A549 (cell line): ENCODE measurements at regions not wholly inside any gene's neighbourhood (a gene's known extent, or its start where the extent isn't known, plus 50 kb on each side); places are given as distances from the start of the nearest gene placed in this dataset.

ENCODE experiments used
- ATAC-seq, 2 experiments: fragments of 200-7000 bp in 1 of 2; fragments of >200 bp in 1 of 2; cut with Nextera tagmentation in 1 of 2; cut with Tn5 transposase in 1 of 2; 3 replicates each; pipeline versions ENCODE4 v1.8.0 to v1.9.1; 2018 to 2020; ENCODE audit warnings: mild to moderate bottlenecking in 1 of 2, moderate library complexity in 1 of 2
- CTCF ChIA-PET: fragments of 300-600 bp; sonication (Branson Sonifier 250); formaldehyde crosslinking; extraction: SDS; loops from one replicate; lab custom pipeline; 2021; ENCODE audit warnings: antibody characterized with exemption, inconsistent platforms; lab: Yijun Ruan, JAX
- POLR2A ChIA-PET: fragments of 350-600 bp; formaldehyde crosslinking; extraction: SDS; loops from one replicate; lab custom pipeline; 2021; ENCODE audit warnings: antibody characterized with exemption, inconsistent platforms; lab: Yijun Ruan, JAX
- DNase-seq, 2 experiments: peaks; one replicate each; pipeline versions ENCODE4 v3.0.0 to v3.0.0-alpha.2; 2011 to 2016; ENCODE audit warnings: low read depth in 1 of 2, low spot score in 1 of 2
- FAIRE-seq: peaks from 2 replicates; lab custom pipeline; 2011; peaks lifted over from hg19 to GRCh38; lab: Jason Lieb, UNC
- H3K27ac ChIP-seq, 2 experiments: fragments of >200 bp; sonication (Bioruptor Twin); formaldehyde crosslinking; 3 replicates each; pipeline ENCODE4 v1.5.1; 2016 to 2017
- H3K4me1 ChIP-seq: fragments of >200 bp; sonication (Bioruptor Twin); formaldehyde crosslinking; 3 replicates; pipeline ENCODE4 v1.6.1; 2016
- H3K4me2 ChIP-seq: fragments of >200 bp; sonication (Bioruptor Twin); formaldehyde crosslinking; 3 replicates; pipeline ENCODE4 v1.6.1; 2016
- H3K4me3 ChIP-seq: fragments of >200 bp; sonication (Bioruptor Twin); formaldehyde crosslinking; 3 replicates; pipeline ENCODE4 v1.5.1; 2016
- H3K9me3 ChIP-seq: fragments of >200 bp; sonication (Bioruptor Twin); formaldehyde crosslinking; 3 replicates; pipeline ENCODE4 v1.6.1; 2016
- BHLHE40 ChIP-seq: IDR thresholded peaks from 2 replicates; pipeline ENCODE4 v1.6.1; 2012; ENCODE audit warnings: low read depth, low read length, inconsistent platforms
- CBX8 ChIP-seq: fragments of 200-600 bp; sonication (generic); IDR thresholded peaks from 2 replicates; pipeline ENCODE4 v1.6.1; 2016
- CEBPB ChIP-seq, 2 experiments: fragments of >200 bp in 1 of 2; sonication (Bioruptor Twin) in 1 of 2; formaldehyde crosslinking in 1 of 2; IDR thresholded peaks; 2 replicates each; pipeline ENCODE4 v1.6.1; 2012 to 2016
- CHD4 ChIP-seq: fragments of 200-600 bp; sonication (generic); IDR thresholded peaks from 2 replicates; pipeline ENCODE4 v1.6.1; 2016; ENCODE audit warnings: antibody characterized with exemption, mild to moderate bottlenecking, borderline replicate concordance
- ESRRA ChIP-seq: fragments of 150-350 bp; IDR thresholded peaks from 2 replicates; pipeline ENCODE4 v1.6.1; 2014; ENCODE audit warnings: mild to moderate bottlenecking, low read length, borderline replicate concordance
- FOSL2 ChIP-seq, 2 experiments: fragments of 450-650 bp in 1 of 2; fragments of >200 bp in 1 of 2; sonication (Bioruptor Twin) in 1 of 2; formaldehyde crosslinking; IDR thresholded peaks; 2 replicates each; pipeline versions ENCODE4 v1.5.0 to v1.6.1; 2016 to 2020; ENCODE audit warnings: mild to moderate bottlenecking in 1 of 2, moderate library complexity in 1 of 2
- HDAC2 ChIP-seq: fragments of 200-600 bp; sonication (generic); IDR thresholded peaks from 2 replicates; pipeline ENCODE4 v1.6.1; 2016
- HEYL ChIP-seq: fragments of 250-450 bp; sonication (Bioruptor Pico); IDR thresholded peaks from 2 replicates; pipeline ENCODE4 v1.8.0; 2021; ENCODE audit warnings: mild to moderate bottlenecking, moderate library complexity
- JUNB ChIP-seq: fragments of >200 bp; sonication (Bioruptor Twin); formaldehyde crosslinking; IDR thresholded peaks from 2 replicates; pipeline ENCODE4 v1.6.1; 2016
- MYC ChIP-seq: IDR thresholded peaks from 2 replicates; pipeline ENCODE4 v1.6.1; 2012; ENCODE audit warnings: mild to moderate bottlenecking, inconsistent platforms, low read length, improper control_type of control experiment, borderline replicate concordance
- NFE2L2 ChIP-seq: fragments of 150-350 bp; conservative IDR thresholded peaks from 2 replicates; pipeline ENCODE4 v1.6.1; 2014; ENCODE audit warnings: low read length
- POLR2A ChIP-seq: IDR thresholded peaks from 2 replicates; pipeline ENCODE4 v1.6.1; 2012; ENCODE audit warnings: mild to moderate bottlenecking, low read length
- RAD21 ChIP-seq, 2 experiments: fragments of >200 bp in 1 of 2; sonication (Bioruptor Twin) in 1 of 2; formaldehyde crosslinking in 1 of 2; IDR thresholded peaks in 1 of 2; conservative IDR thresholded peaks in 1 of 2; 2 replicates in 1 of 2; 3 replicates in 1 of 2; pipeline ENCODE4 v1.6.1; 2012 to 2018; ENCODE audit warnings: inconsistent platforms in 1 of 2
- RFX5 ChIP-seq: fragments of 450-650 bp; IDR thresholded peaks from 2 replicates; pipeline ENCODE4 v1.7.1; 2014; ENCODE audit warnings: antibody characterized with exemption, mild to moderate bottlenecking, moderate library complexity
- SMC3 ChIP-seq: fragments of >200 bp; sonication (Bioruptor Twin); formaldehyde crosslinking; IDR thresholded peaks from 3 replicates; pipeline ENCODE4 v1.6.1; 2018; ENCODE audit warnings: inconsistent platforms
- SREBF2 ChIP-seq: fragments of 450-650 bp; IDR thresholded peaks from 2 replicates; pipeline ENCODE4 v1.6.1; 2014; ENCODE audit warnings: mild to moderate bottlenecking, moderate library complexity
- TFCP2L1 ChIP-seq: fragments of 250-450 bp; sonication (Bioruptor Pico); IDR thresholded peaks from 2 replicates; pipeline ENCODE4 v1.5.0; 2021; ENCODE audit warnings: mild to moderate bottlenecking
- ZNF302 ChIP-seq: fragments of 250-450 bp; sonication (Bioruptor Pico); IDR thresholded peaks from 2 replicates; pipeline ENCODE4 v1.9.0; 2021; ENCODE audit warnings: inconsistent platforms, mild to moderate bottlenecking, moderate library complexity
- WGBS: methylation state at CpG from one replicate; pipeline ENCODE4 v1.1.6; 2017; ENCODE audit errors: missing lambda C conversion rate; 5-methylcytosine and 5-hydroxymethylcytosine counted together
- TF ChIP-seq, protein P1 (sequence below): fragments of 450-650 bp; IDR thresholded peaks from 2 replicates; pipeline ENCODE4 v1.6.1; 2014; ENCODE audit warnings: antibody characterized with exemption
- TF ChIP-seq, protein P2 (sequence below): fragments of 250-450 bp; sonication (Bioruptor Pico); IDR thresholded peaks from 2 replicates; pipeline ENCODE4 v1.5.0; 2020; ENCODE audit warnings: low read depth, mild to moderate bottlenecking, moderate library complexity
- TF ChIP-seq, protein P3 (sequence below): fragments of >200 bp; sonication (Bioruptor Twin); formaldehyde crosslinking; IDR thresholded peaks from 2 replicates; pipeline ENCODE4 v1.6.1; 2016

DNA sequence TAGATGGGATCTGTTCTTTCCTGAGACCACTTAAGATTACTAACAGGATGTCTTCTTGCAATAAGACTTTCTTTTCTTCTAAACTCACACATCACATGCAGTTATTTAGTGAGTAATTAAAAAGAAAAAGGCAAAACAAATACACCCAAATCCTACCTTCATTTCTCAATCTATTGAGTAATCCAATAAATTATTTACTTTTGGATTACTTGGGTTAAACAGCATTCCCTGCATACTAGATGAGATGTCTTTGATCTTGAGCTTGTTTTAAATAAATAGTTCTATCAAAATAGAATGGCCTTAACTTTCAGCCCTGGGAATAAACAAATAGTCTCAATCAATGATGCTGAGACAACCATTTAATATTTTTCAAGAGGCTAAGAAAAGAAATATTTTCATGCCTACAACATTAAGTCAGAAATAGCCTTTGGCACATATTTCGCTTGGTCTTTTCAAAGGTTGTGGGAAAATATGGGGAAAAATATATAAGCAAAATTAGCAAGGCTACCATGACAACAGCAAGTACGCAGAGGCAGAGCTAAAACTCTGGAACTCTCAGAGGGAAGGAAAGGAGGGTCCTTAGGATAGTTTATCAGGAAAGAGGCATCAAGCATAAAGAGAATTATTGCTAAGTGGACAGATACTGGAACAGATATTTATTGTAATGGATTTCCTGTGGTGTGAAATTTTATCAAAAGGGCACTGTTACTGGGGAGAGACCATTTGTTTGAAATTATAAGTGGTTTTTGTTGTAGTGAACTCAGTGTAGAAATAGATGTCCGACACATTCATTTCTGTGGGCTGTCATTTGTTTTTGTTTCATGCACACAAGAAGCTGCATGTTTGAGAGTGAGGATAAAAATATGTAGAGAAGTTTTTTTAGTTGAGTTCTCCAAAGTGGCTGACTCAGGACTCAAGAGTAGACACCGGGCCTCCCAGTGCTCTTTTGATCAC is 70.2 kb upstream of the CDH6 start:
- DNase-seq (no peak), ATAC-seq (no peak), FAIRE-seq (no peak)
- ChIA-PET POLR2A (no interaction called here), CTCF (no interaction called here)
- H3K4me3 ChIP-seq, result no peak overlapping the region
- WGBS, result 31% methylated on average over 4 of the region's 4 CpGs
- H3K27ac ChIP-seq, result no peak overlapping the region
- no peaks in the 10 kb centered on the region for H3K4me1 ChIP-seq
- H3K4me2 ChIP-seq, result no peak overlapping the region
- H3K9me3 ChIP-seq, result no peaks in the 10 kb centered on the region
- TF ChIP-seq FOSL2 (IDR thresholded peaks at IDR 0.05) (no peak), FOSL2 (CRISPR knock-in tag; IDR thresholded peaks at IDR 0.05) (no peak), MYC (no peak), RAD21 (conservative IDR thresholded peaks at IDR 0.05 in 1 of 2, IDR thresholded peaks at IDR 0.05 in 1 of 2) (no peak), JUNB (no peak), ESRRA (no peak), SREBF2 (no peak), CEBPB (IDR thresholded peaks at IDR 0.05) (no peak), SMC3 (no peak), HDAC2 (no peak), HEYL (no peak), BHLHE40 (no peak), RFX5 (no peak)
- TF ChIP-seq, protein P1, sequence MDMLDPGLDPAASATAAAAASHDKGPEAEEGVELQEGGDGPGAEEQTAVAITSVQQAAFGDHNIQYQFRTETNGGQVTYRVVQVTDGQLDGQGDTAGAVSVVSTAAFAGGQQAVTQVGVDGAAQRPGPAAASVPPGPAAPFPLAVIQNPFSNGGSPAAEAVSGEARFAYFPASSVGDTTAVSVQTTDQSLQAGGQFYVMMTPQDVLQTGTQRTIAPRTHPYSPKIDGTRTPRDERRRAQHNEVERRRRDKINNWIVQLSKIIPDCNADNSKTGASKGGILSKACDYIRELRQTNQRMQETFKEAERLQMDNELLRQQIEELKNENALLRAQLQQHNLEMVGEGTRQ, result no peak
- TF ChIP-seq, protein P2, sequence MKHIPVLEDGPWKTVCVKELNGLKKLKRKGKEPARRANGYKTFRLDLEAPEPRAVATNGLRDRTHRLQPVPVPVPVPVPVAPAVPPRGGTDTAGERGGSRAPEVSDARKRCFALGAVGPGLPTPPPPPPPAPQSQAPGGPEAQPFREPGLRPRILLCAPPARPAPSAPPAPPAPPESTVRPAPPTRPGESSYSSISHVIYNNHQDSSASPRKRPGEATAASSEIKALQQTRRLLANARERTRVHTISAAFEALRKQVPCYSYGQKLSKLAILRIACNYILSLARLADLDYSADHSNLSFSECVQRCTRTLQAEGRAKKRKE, result no peak

- Histone ChIP-seq H3K9me3 (no peaks in the 10 kb centered on the region), H3K4me3 (no peak overlapping the region)
- FAIRE-seq, result no peak
- POLR2A ChIA-PET, result no interaction called here
- no peak for ATAC-seq
- 59% methylated on average over 2 of the region's 2 CpGs for WGBS
- DNase-seq, result no peak
- CTCF ChIA-PET, result interaction anchor here (0.7 kb wide), 1 partner anchor 589 kb away, joined by 3 read pairs; no protein-coding TSS in a partner anchor
- no peak for TF ChIP-seq NFE2L2
- no peak for TF ChIP-seq TFCP2L1 (CRISPR knock-in tag)
- TF ChIP-seq, protein P3, sequence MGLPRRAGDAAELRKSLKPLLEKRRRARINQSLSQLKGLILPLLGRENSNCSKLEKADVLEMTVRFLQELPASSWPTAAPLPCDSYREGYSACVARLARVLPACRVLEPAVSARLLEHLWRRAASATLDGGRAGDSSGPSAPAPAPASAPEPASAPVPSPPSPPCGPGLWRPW, result no peak
- TF ChIP-seq CHD4, result no peak
- no peak for TF ChIP-seq POLR2A
- TF ChIP-seq ZNF302 (CRISPR knock-in tag), result no peak
- TF ChIP-seq, all 56 proteins: peak for 0
- no peak overlapping the region for H3K4me2 ChIP-seq
- H3K4me1 ChIP-seq, result no peaks in the 10 kb centered on the region
- no peak overlapping the region for H3K27ac ChIP-seq
Observed at GRCh38 chr5:31121224-31121623, 72.3 kb upstream of the CDH6 start.

GRCh38 chr5:31120642-31120948 is 72.9 kb upstream of the CDH6 start:
- no peaks in the 10 kb centered on the region for H3K4me1 ChIP-seq
- WGBS, result 32% methylated on average over 3 of the region's 3 CpGs
- no peaks in the 10 kb centered on the region for H3K9me3 ChIP-seq
- FAIRE-seq (no peak), ATAC-seq (no peak), DNase-seq (no peak)
- POLR2A ChIA-PET, result no interaction called here
- CTCF ChIA-PET, result interaction anchor here (0.7 kb wide), 1 partner anchor 588 kb away, joined by 3 read pairs; no protein-coding TSS in a partner anchor
- no peak overlapping the region for H3K4me2 ChIP-seq
- H3K4me3 ChIP-seq, result no peak overlapping the region
- TF ChIP-seq HDAC2, result no peak
- TF ChIP-seq CBX8, result no peak
- no peak overlapping the region for H3K27ac ChIP-seq
